ENCODE measurements at regions not wholly inside any gene's neighbourhood (a gene's known extent, or its start where the extent isn't known, plus 50 kb on each side); places are given as distances from the start of the nearest gene placed in this dataset.

- no peak for TF ChIP-seq MAX (IDR thresholded peaks at IDR 0.05)
- no peak for TF ChIP-seq YY1 (IDR thresholded peaks at IDR 0.05; ENCODE audit: extremely low read depth, insufficient replicate concordance, low read depth, low read length)
- no peak for TF ChIP-seq CTCF (IDR thresholded peaks at IDR 0.05 in 2 of 3, conservative IDR thresholded peaks at IDR 0.05 in 1 of 3; ENCODE audit: borderline replicate concordance in 1 of 3, insufficient read depth in 1 of 3, low read depth in 2 of 3, low read length in 2 of 3)
Observed at GRCh38 chr1:184866991-184867788, 107.1 kb downstream of the NIBAN1 start (continued).

- H3K9me3 ChIP-seq (ENCODE audit: control insufficient read depth in 1 of 2, insufficient read depth in 1 of 2, low read depth in 1 of 2, low read length in 2 of 2), result no peaks in the 10 kb centered on the region
- H3K4me2 ChIP-seq (ENCODE audit: low read length), result no peak overlapping the region
- DNase-seq (ENCODE audit: low read depth, low spot score) (no peak), ATAC-seq (no peak)
- no peak overlapping the region for H3K27ac ChIP-seq (ENCODE audit: low read depth, low read length)
- intact Hi-C loops (cut with micrococcal nuclease), result no loop called here
- no peaks in the 10 kb centered on the region for H3K36me3 ChIP-seq (ENCODE audit: control insufficient read depth in 1 of 2, insufficient read depth in 2 of 2, low read length in 2 of 2)
- no peak overlapping the region for H2AFZ ChIP-seq (ENCODE audit: low read depth, low read length, poor library complexity, severe bottlenecking)
- H3K27me3 ChIP-seq (ENCODE audit: insufficient read depth, low read length), result 0 out of 2 replicates have a peak, but pooled peaks cover 5% of the 10 kb centered on the region
- ChIA-PET POLR2A (no interaction called here), RAD21 (ENCODE audit: low non-redundant PET in 1 of 2, low total read pairs in 2 of 2, uncharacterized antibody in 2 of 2, unreplicated experiment in 2 of 2) (no interaction called here), CTCF (no interaction called here)
- no peak overlapping the region for H3K4me3 ChIP-seq (replicated peaks in 1 of 2; ENCODE audit: low read depth in 1 of 2, low read length in 2 of 2)
- no peaks in the 10 kb centered on the region for H3K9me2 ChIP-seq (ENCODE audit: insufficient read depth)
- TF ChIP-seq EZH2 (IDR thresholded peaks at IDR 0.05) (no peak), YY1 (IDR thresholded peaks at IDR 0.05; ENCODE audit: extremely low read depth, insufficient replicate concordance, low read depth, low read length) (no peak), REST (IDR thresholded peaks at IDR 0.05; ENCODE audit: low read depth) (no peak), RAD21 (IDR thresholded peaks at IDR 0.05; ENCODE audit: low read depth) (no peak), ATF3 (IDR thresholded peaks at IDR 0.05) (no peak), SRF (IDR thresholded peaks at IDR 0.05; ENCODE audit: low read depth) (no peak), SIN3A (IDR thresholded peaks at IDR 0.05; ENCODE audit: low read depth) (no peak), JUND (IDR thresholded peaks at IDR 0.05) (no peak), CTCF (IDR thresholded peaks at IDR 0.05 in 2 of 3, conservative IDR thresholded peaks at IDR 0.05 in 1 of 3; ENCODE audit: borderline replicate concordance in 1 of 3, insufficient read depth in 1 of 3, low read depth in 2 of 3, low read length in 2 of 3) (no peak)
- no peaks in the 10 kb centered on the region for H4K20me1 ChIP-seq (ENCODE audit: insufficient read depth)
- H3K79me2 ChIP-seq (ENCODE audit: insufficient read depth, low read length), result no peaks in the 10 kb centered on the region
- BruUV-seq (replicated peaks), result no TSS peak
- H3K4me1 ChIP-seq (ENCODE audit: control insufficient read depth in 1 of 2, insufficient read depth in 2 of 2, low read length in 2 of 2), result no peaks in the 10 kb centered on the region
- H3K9ac ChIP-seq (ENCODE audit: low read length), result no peak overlapping the region
Observed at GRCh38 chr1:184866586-184866985, 107.7 kb downstream of the NIBAN1 start.
